Tibial nerve (tissue), 4 donors: ENCODE measurements at regions not wholly inside any gene's neighbourhood (a gene's known extent, or its start where the extent isn't known, plus 50 kb on each side); places are given as distances from the start of the nearest gene placed in this dataset.

Experiments
- DNase-seq, 2 donors: peaks; one replicate each; pipeline ENCODE4 v3.0.0-alpha.2; 2019; ENCODE audit warnings: low spot score in 2 of 2
- H3K27ac ChIP-seq, 4 donors: fragments of 200-600 bp; sonication (generic) in 3 of 4; one replicate each; pipeline ENCODE4 v1.5.1; 2017 to 2019; ENCODE audit warnings: mild to moderate bottlenecking in 1 of 4
- H3K27me3 ChIP-seq, 2 donors: fragments of 200-600 bp; sonication (generic) in 1 of 2; one replicate each; pipeline versions ENCODE4 v1.5.1 to v1.6.0; 2017 to 2019
- H3K36me3 ChIP-seq, 3 donors: fragments of 200-600 bp; sonication (generic); one replicate each; pipeline ENCODE4 v1.5.1; 2018 to 2019
- H3K4me1 ChIP-seq, 4 donors: fragments of 200-600 bp; sonication (generic) in 3 of 4; one replicate each; pipeline ENCODE4 v1.5.1; 2017 to 2019
- H3K4me3 ChIP-seq, 4 donors: fragments of 200-600 bp; sonication (generic) in 3 of 4; one replicate each; pipeline ENCODE4 v1.5.1; 2017 to 2019; ENCODE audit warnings: mild to moderate bottlenecking in 1 of 4, moderate library complexity in 1 of 4
- H3K9me3 ChIP-seq, 4 donors: fragments of 200-600 bp; sonication (generic) in 3 of 4; one replicate each; pipeline ENCODE4 v1.5.1; 2017 to 2019
- EP300 ChIP-seq, 2 donors: sonication (generic); formaldehyde crosslinking; IDR thresholded peaks; one replicate each; pipeline ENCODE4 v1.6.1; 2017; ENCODE audit warnings: antibody characterized with exemption in 2 of 2, mild to moderate bottlenecking in 1 of 2
- POLR2A ChIP-seq, 2 donors: fragments of 450-650 bp; IDR thresholded peaks; one replicate each; pipeline ENCODE4 v1.6.1; 2017; ENCODE audit warnings: antibody characterized with exemption in 2 of 2, mild to moderate bottlenecking in 2 of 2, moderate library complexity in 2 of 2
- WGBS, 2 donors: methylation state at CpG; one replicate each; pipeline ENCODE4 v1.1.5; 2018; 5-methylcytosine and 5-hydroxymethylcytosine counted together
- TF ChIP-seq, protein P1 (sequence below), 5 experiments: fragments of 200-600 bp in 3 of 5; fragments of 450-650 bp in 2 of 5; sonication (generic) in 3 of 5; IDR thresholded peaks; one replicate each; pipeline ENCODE4 v1.5.1; 2016 to 2019; ENCODE audit warnings: antibody characterized with exemption in 5 of 5, mild to moderate bottlenecking in 3 of 5, moderate library complexity in 2 of 5

DNA sequence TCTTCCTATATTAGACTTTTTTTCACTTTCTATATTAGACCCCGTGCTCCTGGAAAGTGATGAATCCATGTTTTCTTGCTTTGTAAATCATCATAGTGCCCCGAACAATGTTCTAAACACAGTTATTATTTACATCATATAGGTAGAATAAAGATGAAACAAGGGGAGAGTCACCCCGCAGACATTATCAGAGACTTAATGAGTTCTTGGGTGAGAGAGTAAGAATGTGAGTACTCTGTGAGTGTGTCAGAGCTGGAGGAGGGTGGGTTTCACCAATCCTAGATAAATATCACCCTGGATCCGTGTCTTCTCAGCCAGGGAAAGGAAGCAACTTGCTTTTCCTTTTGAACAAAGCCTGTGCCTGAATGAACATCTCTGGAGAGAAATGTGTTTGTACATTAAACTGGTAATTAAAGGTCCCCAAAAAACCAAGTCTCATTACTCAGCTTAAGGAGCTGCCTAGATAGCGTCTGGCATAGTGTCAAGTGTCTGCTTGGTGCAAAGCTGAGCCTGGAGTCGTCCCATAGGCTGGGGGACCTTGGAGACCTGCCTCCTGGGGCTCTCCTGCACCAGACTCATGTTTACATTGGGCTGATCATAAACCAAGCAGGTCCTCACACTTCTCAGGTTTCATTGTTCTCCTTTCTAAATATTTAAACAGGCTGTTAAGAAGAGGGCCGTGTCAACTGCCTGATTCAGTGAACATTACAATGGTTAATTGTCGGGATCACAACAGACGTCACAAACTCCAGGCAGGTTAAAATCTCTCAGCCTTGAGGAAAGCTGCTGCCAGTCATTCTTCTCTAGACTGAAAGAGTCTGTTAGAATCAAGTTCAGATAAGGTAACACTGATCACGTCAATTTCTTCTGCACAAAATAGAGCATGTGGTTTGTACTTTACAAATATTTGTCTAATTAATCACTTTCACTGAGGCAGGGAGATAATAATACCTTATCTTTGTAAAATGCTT, 179.7 kb upstream of the MYLIP start:
- WGBS, 2 donors: 57 to 63% methylated on average over 10 of the region's 10 CpGs
- Histone ChIP-seq H3K36me3 (no peaks in the 10 kb centered on the region), H3K4me3 (no peak overlapping the region), H3K4me1 (peaks cover 0 to 11% (median 0%) of the 10 kb centered on the region in 4 donors), H3K27me3 (no peaks in the 10 kb centered on the region), H3K27ac (no peak overlapping the region), H3K9me3 (no peaks in the 10 kb centered on the region)
- no peak for TF ChIP-seq POLR2A (IDR thresholded peaks at IDR 0.05)
- TF ChIP-seq EP300 (IDR thresholded peaks at IDR 0.05): no peak
- TF ChIP-seq, protein P1, sequence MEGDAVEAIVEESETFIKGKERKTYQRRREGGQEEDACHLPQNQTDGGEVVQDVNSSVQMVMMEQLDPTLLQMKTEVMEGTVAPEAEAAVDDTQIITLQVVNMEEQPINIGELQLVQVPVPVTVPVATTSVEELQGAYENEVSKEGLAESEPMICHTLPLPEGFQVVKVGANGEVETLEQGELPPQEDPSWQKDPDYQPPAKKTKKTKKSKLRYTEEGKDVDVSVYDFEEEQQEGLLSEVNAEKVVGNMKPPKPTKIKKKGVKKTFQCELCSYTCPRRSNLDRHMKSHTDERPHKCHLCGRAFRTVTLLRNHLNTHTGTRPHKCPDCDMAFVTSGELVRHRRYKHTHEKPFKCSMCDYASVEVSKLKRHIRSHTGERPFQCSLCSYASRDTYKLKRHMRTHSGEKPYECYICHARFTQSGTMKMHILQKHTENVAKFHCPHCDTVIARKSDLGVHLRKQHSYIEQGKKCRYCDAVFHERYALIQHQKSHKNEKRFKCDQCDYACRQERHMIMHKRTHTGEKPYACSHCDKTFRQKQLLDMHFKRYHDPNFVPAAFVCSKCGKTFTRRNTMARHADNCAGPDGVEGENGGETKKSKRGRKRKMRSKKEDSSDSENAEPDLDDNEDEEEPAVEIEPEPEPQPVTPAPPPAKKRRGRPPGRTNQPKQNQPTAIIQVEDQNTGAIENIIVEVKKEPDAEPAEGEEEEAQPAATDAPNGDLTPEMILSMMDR (IDR thresholded peaks at IDR 0.05): no peak
- no peak for DNase-seq

DNA sequence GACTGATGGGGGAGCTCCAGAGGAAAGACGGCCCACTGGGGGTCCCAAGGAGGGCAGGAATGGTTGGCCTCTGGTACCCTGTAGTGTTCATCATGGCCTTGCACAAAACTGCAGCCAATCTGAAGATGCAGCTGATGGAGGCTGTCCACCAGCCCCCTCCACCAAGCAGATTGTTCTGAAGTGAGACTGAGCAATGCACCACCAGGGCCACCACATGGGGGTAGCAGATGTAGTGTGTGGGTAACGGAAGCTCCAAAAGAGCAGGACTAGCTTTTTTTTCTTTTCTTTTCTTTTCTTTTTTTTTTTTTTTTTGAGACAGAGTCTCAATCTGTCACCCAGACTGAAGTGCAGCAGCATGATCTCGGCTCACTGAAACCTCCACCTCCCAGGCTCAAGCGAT, 181.0 kb upstream of the MYLIP start:
- no peaks in the 10 kb centered on the region for H3K9me3 ChIP-seq
- no peak overlapping the region for H3K27ac ChIP-seq
- WGBS, 2 donors: 93 to 94% methylated on average over 4 of the region's 4 CpGs

DNA sequence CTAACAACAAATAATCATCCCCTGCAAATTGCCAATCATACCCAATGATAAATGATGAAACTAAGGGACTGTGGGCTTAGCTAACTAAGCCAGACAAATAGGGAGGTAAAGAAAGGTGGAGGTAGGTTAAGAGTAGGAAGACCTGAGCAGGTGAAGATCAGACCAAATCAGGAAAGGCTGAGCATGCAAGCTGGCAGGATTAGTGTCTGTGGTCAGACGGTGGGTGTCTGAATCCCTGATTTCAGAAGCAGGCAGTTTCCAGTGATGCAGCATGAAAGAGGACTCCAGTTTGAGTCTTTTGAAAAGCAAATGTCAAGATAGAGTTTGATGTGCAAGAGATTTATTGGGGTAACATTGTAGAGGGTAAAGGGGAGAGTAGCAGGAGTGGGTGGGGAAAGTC, 181.4 kb upstream of the MYLIP start:
- TF ChIP-seq, protein P1 (IDR thresholded peaks at IDR 0.05): no peak
- TF ChIP-seq POLR2A (IDR thresholded peaks at IDR 0.05) (no peak), EP300 (IDR thresholded peaks at IDR 0.05) (no peak)
- Histone ChIP-seq H3K36me3 (no peaks in the 10 kb centered on the region), H3K9me3 (no peaks in the 10 kb centered on the region), H3K4me3 (no peak overlapping the region), H3K27me3 (no peaks in the 10 kb centered on the region), H3K27ac (no peak overlapping the region), H3K4me1 (peaks cover 0 to 3% (median 0%) of the 10 kb centered on the region in 4 donors)
- WGBS, 2 donors: 87 to 91% methylated on average over 1 of the region's 1 CpG
- no peak for DNase-seq

More for the DNA sequence above, 181.0 kb upstream of the MYLIP start:
- TF ChIP-seq POLR2A (IDR thresholded peaks at IDR 0.05): no peak
- no peak for TF ChIP-seq EP300 (IDR thresholded peaks at IDR 0.05)
- TF ChIP-seq, protein P1 (IDR thresholded peaks at IDR 0.05): no peak
- Histone ChIP-seq H3K4me1 (peaks cover 0 to 3% (median 0%) of the 10 kb centered on the region in 4 donors), H3K27me3 (no peaks in the 10 kb centered on the region), H3K4me3 (no peak overlapping the region), H3K36me3 (no peaks in the 10 kb centered on the region)
- DNase-seq: no peak

DNA sequence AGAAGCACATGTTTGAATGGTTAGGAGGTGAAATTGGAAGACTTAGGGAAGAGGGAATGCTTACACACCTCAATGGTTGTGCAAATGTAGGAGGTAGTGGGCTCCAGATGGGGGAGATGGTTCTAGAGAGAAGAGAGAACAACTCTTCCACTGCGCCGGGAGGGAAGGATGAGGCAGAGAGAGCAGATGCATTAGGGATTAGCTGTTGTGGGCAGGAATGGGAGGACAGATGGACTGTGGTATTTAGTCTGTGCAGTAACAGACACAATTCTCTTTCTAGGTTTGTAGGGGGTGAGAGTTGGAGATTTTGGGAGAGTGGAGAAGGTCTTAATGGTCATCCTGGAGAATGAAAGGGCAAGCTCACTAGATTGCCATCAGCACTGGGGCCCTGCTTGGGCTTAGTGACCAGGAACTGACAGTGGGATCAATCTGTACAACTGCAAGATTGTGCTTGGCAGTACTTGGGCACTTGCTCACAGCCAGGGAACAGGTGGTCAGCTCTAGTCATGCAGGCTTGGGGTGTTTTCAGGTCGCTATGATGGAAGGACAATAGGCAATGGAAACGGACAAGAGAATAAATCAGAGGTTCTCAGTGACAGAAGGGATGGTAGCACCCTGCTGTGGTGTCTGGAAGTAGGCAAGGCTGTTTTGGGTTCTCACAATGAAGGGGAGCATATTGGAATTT, 182.0 kb upstream of the MYLIP start:
- WGBS, 2 donors: 77 to 97% methylated on average over 4 of the region's 4 CpGs
- no peak overlapping the region for H3K4me3 ChIP-seq

More for the DNA sequence above, 182.0 kb upstream of the MYLIP start:
- no peaks in the 10 kb centered on the region for H3K9me3 ChIP-seq
- TF ChIP-seq, protein P1 (IDR thresholded peaks at IDR 0.05): no peak
- TF ChIP-seq EP300 (IDR thresholded peaks at IDR 0.05) (no peak), POLR2A (IDR thresholded peaks at IDR 0.05) (no peak)
- no peaks in the 10 kb centered on the region for H3K27me3 ChIP-seq
- DNase-seq: no peak
- H3K27ac ChIP-seq: no peak overlapping the region
- no peaks in the 10 kb centered on the region for H3K36me3 ChIP-seq
- H3K4me1 ChIP-seq: peaks cover 0 to 2% (median 0%) of the 10 kb centered on the region in 4 donors
